GM23338 (cell line): ENCODE measurements at regions not wholly inside any gene's neighbourhood (a gene's known extent, or its start where the extent isn't known, plus 50 kb on each side); places are given as distances from the start of the nearest gene placed in this dataset.

ENCODE experiments used
- ATAC-seq: fragments of 200-7000 bp; cut with Tn5 transposase; 3 replicates; pipeline ENCODE4 v1.9.1; 2020
- DNase-seq: peaks from one replicate; pipeline ENCODE4 v3.0.0-alpha.2; 2015; ENCODE audit warnings: low spot score
- H2AFZ ChIP-seq: fragments of 200-600 bp; sonication (generic); 2 replicates; pipeline ENCODE4 v1.8.0; 2016; ENCODE audit warnings: antibody characterized with exemption, mild to moderate bottlenecking, moderate library complexity
- H3F3A ChIP-seq: fragments of 200-600 bp; sonication (generic); replicated peaks from 2 replicates; pipeline ENCODE4 v1.8.0; 2017; ENCODE audit warnings: antibody characterized with exemption, mixed run types, low read depth
- H3K27ac ChIP-seq: fragments of 200-600 bp; sonication (generic); 2 replicates; pipeline ENCODE4 v1.6.1; 2016; ENCODE audit warnings: low read depth
- H3K27me3 ChIP-seq: fragments of 200-600 bp; sonication (generic); 2 replicates; pipeline ENCODE4 v1.8.0; 2016; ENCODE audit warnings: mild to moderate bottlenecking, mixed run types, moderate library complexity; ENCODE audit not compliant: insufficient read depth
- H3K36me3 ChIP-seq: fragments of 200-600 bp; sonication (generic); 2 replicates; pipeline ENCODE4 v1.8.0; 2016; ENCODE audit warnings: mild to moderate bottlenecking; ENCODE audit not compliant: insufficient read depth
- H3K4me1 ChIP-seq: fragments of 200-600 bp; sonication (generic); 2 replicates; pipeline ENCODE4 v1.8.0; 2016; ENCODE audit warnings: mild to moderate bottlenecking, moderate library complexity; ENCODE audit not compliant: insufficient read depth
- H3K4me2 ChIP-seq: fragments of 200-600 bp; sonication (generic); 2 replicates; pipeline ENCODE4 v1.7.1; 2017; ENCODE audit warnings: mixed run types
- H3K4me3 ChIP-seq: fragments of 200-600 bp; sonication (generic); 2 replicates; pipeline ENCODE4 v1.6.1; 2016; ENCODE audit warnings: mixed run types
- H3K79me2 ChIP-seq: fragments of 200-600 bp; sonication (generic); replicated peaks from 2 replicates; pipeline ENCODE4 v1.8.0; 2017; ENCODE audit warnings: mild to moderate bottlenecking; ENCODE audit not compliant: insufficient read depth
- H3K9me2 ChIP-seq: fragments of 200-600 bp; sonication (generic); 2 replicates; pipeline ENCODE4 v1.8.0; 2017; ENCODE audit not compliant: insufficient read depth
- H4K20me1 ChIP-seq: fragments of 200-600 bp; sonication (generic); replicated peaks from 2 replicates; pipeline ENCODE4 v1.8.0; 2017; ENCODE audit warnings: mild to moderate bottlenecking; ENCODE audit not compliant: insufficient read depth
- H3K27ac Mint-ChIP-seq: 2 replicates; pipeline ENCODE4 v1.8.0; 2020; ENCODE audit warnings: inconsistent platforms, mild to moderate bottlenecking, moderate library complexity, mixed read lengths
- H3K27me3 Mint-ChIP-seq: 3 replicates; pipeline ENCODE4 v1.8.0; 2022; ENCODE audit warnings: low read depth, mild to moderate bottlenecking, moderate library complexity, mixed read lengths, inconsistent platforms; ENCODE audit not compliant: insufficient read depth, poor library complexity
- H3K36me3 Mint-ChIP-seq: 3 replicates; pipeline ENCODE4 v1.8.0; 2021; ENCODE audit warnings: low read depth, mild to moderate bottlenecking, inconsistent platforms, moderate library complexity, mixed read lengths
- H3K4me1 Mint-ChIP-seq: 3 replicates; pipeline ENCODE4 v1.8.0; 2020; ENCODE audit warnings: mild to moderate bottlenecking, inconsistent platforms, mixed read lengths
- H3K4me3 Mint-ChIP-seq: 3 replicates; pipeline ENCODE4 v1.8.0; 2021; ENCODE audit warnings: moderate library complexity, mild to moderate bottlenecking, inconsistent platforms, mixed read lengths
- H3K9me3 Mint-ChIP-seq: 3 replicates; pipeline ENCODE4 v1.8.0; 2020; ENCODE audit warnings: moderate library complexity, mild to moderate bottlenecking, inconsistent platforms, mixed read lengths
- CREB1 ChIP-seq: fragments of 250-450 bp; sonication (Bioruptor Pico); IDR thresholded peaks from 2 replicates; pipeline ENCODE4 v1.5.0; 2020; ENCODE audit warnings: low read depth, mild to moderate bottlenecking, moderate library complexity
- ETS1 ChIP-seq: IDR thresholded peaks from 2 replicates; pipeline ENCODE4 v1.6.1; 2016; ENCODE audit warnings: antibody characterized with exemption
- EZH2 ChIP-seq: fragments of 200-600 bp; sonication (generic); IDR thresholded peaks from one replicate; pipeline ENCODE4 v1.8.0; 2017; ENCODE audit warnings: antibody characterized with exemption, mild to moderate bottlenecking, low read depth; ENCODE audit not compliant: unreplicated experiment
- EZH2phosphoT487 ChIP-seq: fragments of 200-600 bp; sonication (generic); IDR thresholded peaks from one replicate; pipeline ENCODE4 v1.8.1; 2018; ENCODE audit warnings: antibody characterized with exemption; ENCODE audit not compliant: unreplicated experiment
- JUNB ChIP-seq: IDR thresholded peaks from one replicate; pipeline ENCODE4 v1.6.1; 2016; ENCODE audit warnings: antibody characterized with exemption; ENCODE audit not compliant: unreplicated experiment
- NANOG ChIP-seq: IDR thresholded peaks from 2 replicates; pipeline ENCODE4 v1.6.1; 2016; ENCODE audit warnings: antibody characterized with exemption, borderline replicate concordance
- POLR2AphosphoS5 ChIP-seq: IDR thresholded peaks from 2 replicates; pipeline ENCODE4 v1.6.1; 2016; ENCODE audit warnings: antibody characterized with exemption, low read depth
- STAT1 ChIP-seq: IDR thresholded peaks from one replicate; pipeline ENCODE4 v1.6.1; 2016; ENCODE audit warnings: antibody characterized with exemption; ENCODE audit not compliant: unreplicated experiment
- ZNF114 ChIP-seq: fragments of 250-450 bp; sonication (Bioruptor Pico); IDR thresholded peaks from 2 replicates; pipeline ENCODE4 v1.5.0; 2020; ENCODE audit warnings: mild to moderate bottlenecking, moderate library complexity
- ZNF331 ChIP-seq: fragments of 250-450 bp; sonication (Bioruptor Pico); IDR thresholded peaks from 2 replicates; pipeline ENCODE4 v1.5.0; 2020; ENCODE audit warnings: low read depth, mild to moderate bottlenecking, moderate library complexity
- ZNF462 ChIP-seq: fragments of 250-450 bp; sonication (Bioruptor Pico); IDR thresholded peaks from 2 replicates; pipeline ENCODE4 v1.5.0; 2020; ENCODE audit warnings: mild to moderate bottlenecking, moderate library complexity
- TF ChIP-seq, protein P1 (sequence below), 2 experiments: fragments of 200-600 bp in 1 of 2; sonication (generic) in 1 of 2; conservative IDR thresholded peaks; 2 replicates each; pipeline versions ENCODE4 v1.5.1 to v1.6.1; 2016 to 2017; ENCODE audit warnings: antibody characterized with exemption in 2 of 2, low read depth in 2 of 2, mild to moderate bottlenecking in 2 of 2, moderate library complexity in 1 of 2
- TF ChIP-seq, protein P2 (sequence below): IDR thresholded peaks from one replicate; pipeline ENCODE4 v1.6.1; 2018; ENCODE audit warnings: antibody characterized with exemption; ENCODE audit not compliant: unreplicated experiment

DNA sequence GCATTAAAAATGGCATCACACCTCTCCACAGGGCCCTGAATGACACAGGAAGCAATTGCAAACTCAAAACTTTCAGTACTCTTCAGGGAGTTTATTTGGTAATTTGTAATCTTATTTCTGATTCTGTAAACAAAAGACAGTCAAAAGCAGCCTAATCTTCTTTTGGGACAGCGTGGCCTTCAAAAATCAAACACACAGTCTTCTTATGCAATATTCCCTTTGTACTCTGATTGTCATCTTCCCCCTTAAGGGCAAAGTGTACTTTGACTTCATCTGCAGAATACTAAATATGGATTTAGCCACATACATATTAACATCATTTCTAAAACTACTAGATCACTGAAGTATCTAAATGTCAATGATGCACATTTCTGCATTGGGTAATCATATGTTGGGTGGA, 322.0 kb downstream of the MZT1 start:
- H3K27me3 ChIP-seq, result no peaks in the 10 kb centered on the region
- no peak overlapping the region for H3K4me3 ChIP-seq
- no peak for ATAC-seq
- Mint-ChIP-seq H3K9me3 (no peaks in the 10 kb centered on the region), H3K4me1 (no peaks in the 10 kb centered on the region), H3K27ac (no peak overlapping the region), H3K27me3 (no peaks in the 10 kb centered on the region), H3K36me3 (no peaks in the 10 kb centered on the region), H3K4me3 (no peak overlapping the region)
- TF ChIP-seq ZNF331 (CRISPR knock-in tag) (no peak), ETS1 (no peak), JUNB (no peak), CREB1 (CRISPR knock-in tag) (no peak), EZH2 (no peak), EZH2phosphoT487 (no peak), POLR2AphosphoS5 (no peak), ZNF114 (CRISPR knock-in tag) (no peak), STAT1 (no peak), ZNF462 (CRISPR knock-in tag) (no peak), NANOG (no peak)
- TF ChIP-seq, protein P1, sequence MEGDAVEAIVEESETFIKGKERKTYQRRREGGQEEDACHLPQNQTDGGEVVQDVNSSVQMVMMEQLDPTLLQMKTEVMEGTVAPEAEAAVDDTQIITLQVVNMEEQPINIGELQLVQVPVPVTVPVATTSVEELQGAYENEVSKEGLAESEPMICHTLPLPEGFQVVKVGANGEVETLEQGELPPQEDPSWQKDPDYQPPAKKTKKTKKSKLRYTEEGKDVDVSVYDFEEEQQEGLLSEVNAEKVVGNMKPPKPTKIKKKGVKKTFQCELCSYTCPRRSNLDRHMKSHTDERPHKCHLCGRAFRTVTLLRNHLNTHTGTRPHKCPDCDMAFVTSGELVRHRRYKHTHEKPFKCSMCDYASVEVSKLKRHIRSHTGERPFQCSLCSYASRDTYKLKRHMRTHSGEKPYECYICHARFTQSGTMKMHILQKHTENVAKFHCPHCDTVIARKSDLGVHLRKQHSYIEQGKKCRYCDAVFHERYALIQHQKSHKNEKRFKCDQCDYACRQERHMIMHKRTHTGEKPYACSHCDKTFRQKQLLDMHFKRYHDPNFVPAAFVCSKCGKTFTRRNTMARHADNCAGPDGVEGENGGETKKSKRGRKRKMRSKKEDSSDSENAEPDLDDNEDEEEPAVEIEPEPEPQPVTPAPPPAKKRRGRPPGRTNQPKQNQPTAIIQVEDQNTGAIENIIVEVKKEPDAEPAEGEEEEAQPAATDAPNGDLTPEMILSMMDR (conservative IDR thresholded peaks at IDR 0.05; ENCODE audit: low read depth in 2 of 2), result no peak
- TF ChIP-seq, protein P2, sequence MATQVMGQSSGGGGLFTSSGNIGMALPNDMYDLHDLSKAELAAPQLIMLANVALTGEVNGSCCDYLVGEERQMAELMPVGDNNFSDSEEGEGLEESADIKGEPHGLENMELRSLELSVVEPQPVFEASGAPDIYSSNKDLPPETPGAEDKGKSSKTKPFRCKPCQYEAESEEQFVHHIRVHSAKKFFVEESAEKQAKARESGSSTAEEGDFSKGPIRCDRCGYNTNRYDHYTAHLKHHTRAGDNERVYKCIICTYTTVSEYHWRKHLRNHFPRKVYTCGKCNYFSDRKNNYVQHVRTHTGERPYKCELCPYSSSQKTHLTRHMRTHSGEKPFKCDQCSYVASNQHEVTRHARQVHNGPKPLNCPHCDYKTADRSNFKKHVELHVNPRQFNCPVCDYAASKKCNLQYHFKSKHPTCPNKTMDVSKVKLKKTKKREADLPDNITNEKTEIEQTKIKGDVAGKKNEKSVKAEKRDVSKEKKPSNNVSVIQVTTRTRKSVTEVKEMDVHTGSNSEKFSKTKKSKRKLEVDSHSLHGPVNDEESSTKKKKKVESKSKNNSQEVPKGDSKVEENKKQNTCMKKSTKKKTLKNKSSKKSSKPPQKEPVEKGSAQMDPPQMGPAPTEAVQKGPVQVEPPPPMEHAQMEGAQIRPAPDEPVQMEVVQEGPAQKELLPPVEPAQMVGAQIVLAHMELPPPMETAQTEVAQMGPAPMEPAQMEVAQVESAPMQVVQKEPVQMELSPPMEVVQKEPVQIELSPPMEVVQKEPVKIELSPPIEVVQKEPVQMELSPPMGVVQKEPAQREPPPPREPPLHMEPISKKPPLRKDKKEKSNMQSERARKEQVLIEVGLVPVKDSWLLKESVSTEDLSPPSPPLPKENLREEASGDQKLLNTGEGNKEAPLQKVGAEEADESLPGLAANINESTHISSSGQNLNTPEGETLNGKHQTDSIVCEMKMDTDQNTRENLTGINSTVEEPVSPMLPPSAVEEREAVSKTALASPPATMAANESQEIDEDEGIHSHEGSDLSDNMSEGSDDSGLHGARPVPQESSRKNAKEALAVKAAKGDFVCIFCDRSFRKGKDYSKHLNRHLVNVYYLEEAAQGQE, result no peak
- no peaks in the 10 kb centered on the region for H3K36me3 ChIP-seq
- no peak overlapping the region for H3K27ac ChIP-seq
- no peaks in the 10 kb centered on the region for H3F3A ChIP-seq
- no peaks in the 10 kb centered on the region for H3K4me1 ChIP-seq
- H3K79me2 ChIP-seq, result no peaks in the 10 kb centered on the region
- H4K20me1 ChIP-seq, result no peaks in the 10 kb centered on the region
- no peak for DNase-seq
- no peak overlapping the region for H2AFZ ChIP-seq
- no peak overlapping the region for H3K4me2 ChIP-seq
- no peaks in the 10 kb centered on the region; the same call in 1 of the 2 replicates for H3K9me2 ChIP-seq
